Mesothelial cell of epicardium (in vitro differentiated cells): ENCODE measurements at regions not wholly inside any gene's neighbourhood (a gene's known extent, or its start where the extent isn't known, plus 50 kb on each side); places are given as distances from the start of the nearest gene placed in this dataset.

Experiments used
- DNase-seq, 2 experiments: peaks; one replicate each; pipeline ENCODE4 v3.0.0; 2021; ENCODE audit warnings: low spot score in 2 of 2; ENCODE audit not compliant: unreplicated experiment in 2 of 2
- H3K27ac Mint-ChIP-seq: 2 replicates; pipeline ENCODE4 v1.8.0; 2021; ENCODE audit warnings: mixed read lengths
- H3K27me3 Mint-ChIP-seq: 2 replicates; pipeline ENCODE4 v1.8.0; 2021; ENCODE audit warnings: low read depth, mixed read lengths
- H3K36me3 Mint-ChIP-seq: 2 replicates; pipeline ENCODE4 v1.8.0; 2021; ENCODE audit warnings: mixed read lengths
- H3K4me1 Mint-ChIP-seq: 2 replicates; pipeline ENCODE4 v1.8.0; 2021; ENCODE audit warnings: mixed read lengths
- H3K4me3 Mint-ChIP-seq: 2 replicates; pipeline ENCODE4 v1.8.0; 2021; ENCODE audit warnings: mild to moderate bottlenecking, moderate library complexity, mixed read lengths
- H3K9me3 Mint-ChIP-seq: 2 replicates; pipeline ENCODE4 v1.8.0; 2021; ENCODE audit warnings: mixed read lengths
- CTCF ChIP-seq: fragments of 200-600 bp; sonication (generic); IDR thresholded peaks from one replicate; pipeline ENCODE4 v1.5.0; 2021; ENCODE audit warnings: antibody characterized with exemption; ENCODE audit not compliant: unreplicated experiment

GRCh38 chr1:93773049-93773838, 91.6 kb upstream of the BCAR3 start:
- Mint-ChIP-seq H3K27me3 (peaks cover 2% of the 10 kb centered on the region), H3K4me1 (peaks cover 11% of the 10 kb centered on the region), H3K4me3 (no peak overlapping the region), H3K9me3 (no peaks in the 10 kb centered on the region), H3K27ac (no peak overlapping the region), H3K36me3 (no peaks in the 10 kb centered on the region)
- TF ChIP-seq CTCF = no peak
- DNase-seq = no peak

- no peaks in the 10 kb centered on the region for H3K9me3 Mint-ChIP-seq
- no peak overlapping the region for H3K4me3 Mint-ChIP-seq
- H3K27ac Mint-ChIP-seq = no peak overlapping the region
- no peak for TF ChIP-seq CTCF
- peaks cover 2% of the 10 kb centered on the region for H3K27me3 Mint-ChIP-seq
- peaks cover 20% of the 10 kb centered on the region for H3K4me1 Mint-ChIP-seq
- no peaks in the 10 kb centered on the region for H3K36me3 Mint-ChIP-seq
- DNase-seq = no peak
Measured at GRCh38 chr1:93771843-93772242, 90.2 kb upstream of the BCAR3 start.

GRCh38 chr1:93770640-93771039, 89.0 kb upstream of the BCAR3 start:
- no peak for TF ChIP-seq CTCF
- H3K36me3 Mint-ChIP-seq = no peaks in the 10 kb centered on the region
- no peaks in the 10 kb centered on the region for H3K9me3 Mint-ChIP-seq
- H3K4me1 Mint-ChIP-seq = peaks cover 26% of the 10 kb centered on the region
- H3K27me3 Mint-ChIP-seq = peaks cover 2% of the 10 kb centered on the region
- DNase-seq = no peak
- no peak overlapping the region for H3K4me3 Mint-ChIP-seq
- H3K27ac Mint-ChIP-seq = no peak overlapping the region

- H3K4me1 Mint-ChIP-seq = peaks cover 26% of the 10 kb centered on the region
- peaks cover 2% of the 10 kb centered on the region for H3K27me3 Mint-ChIP-seq
- H3K36me3 Mint-ChIP-seq = no peaks in the 10 kb centered on the region
- H3K27ac Mint-ChIP-seq = no peak overlapping the region
- no peaks in the 10 kb centered on the region for H3K9me3 Mint-ChIP-seq
- no peak overlapping the region for H3K4me3 Mint-ChIP-seq
- DNase-seq = no peak
- no peak for TF ChIP-seq CTCF
Measured at GRCh38 chr1:93769777-93770176, 88.1 kb upstream of the BCAR3 start.

- DNase-seq = no peak
- Mint-ChIP-seq H3K27ac (no peak overlapping the region), H3K4me3 (no peak overlapping the region), H3K36me3 (no peaks in the 10 kb centered on the region), H3K4me1 (peaks cover 28% of the 10 kb centered on the region), H3K27me3 (peaks cover 2% of the 10 kb centered on the region), H3K9me3 (no peaks in the 10 kb centered on the region)
- TF ChIP-seq CTCF = no peak
Measured at GRCh38 chr1:93768380-93768863, 86.8 kb upstream of the BCAR3 start.
